Cardiac muscle cell (in vitro differentiated cells and primary cell): ENCODE measurements at regions not wholly inside any gene's neighbourhood (a gene's known extent, or its start where the extent isn't known, plus 50 kb on each side); places are given as distances from the start of the nearest gene placed in this dataset.

ENCODE experiments used
- DNase-seq, 2 donors: peaks; one replicate each; pipeline versions ENCODE4 v3.0.0 to v3.0.0-alpha.2; 2010 to 2017; ENCODE audit warnings: low read depth in 1 of 2, low spot score in 1 of 2
- H3K27ac ChIP-seq: fragments of 200-600 bp; sonication (generic); 2 replicates; pipeline ENCODE4 v1.5.1; 2016
- H3K27me3 ChIP-seq: fragments of 200-600 bp; sonication (generic); 2 replicates; pipeline ENCODE4 v1.6.0; 2016; ENCODE audit warnings: control low read depth
- H3K36me3 ChIP-seq: fragments of 200-600 bp; sonication (generic); 2 replicates; pipeline ENCODE4 v1.5.1; 2016; ENCODE audit warnings: control low read depth
- H3K4me1 ChIP-seq: fragments of 200-600 bp; sonication (generic); 2 replicates; pipeline ENCODE4 v1.8.1; 2017; ENCODE audit warnings: low read depth, mild to moderate bottlenecking, mixed run types
- H3K4me3 ChIP-seq: fragments of 200-600 bp; sonication (generic); 2 replicates; pipeline ENCODE4 v1.5.1; 2016; ENCODE audit warnings: mild to moderate bottlenecking
- H3K9me3 ChIP-seq: fragments of 200-600 bp; sonication (generic); 2 replicates; pipeline ENCODE4 v1.5.1; 2017; ENCODE audit warnings: low read depth, mild to moderate bottlenecking, control low read depth
- TF ChIP-seq, protein P1 (sequence below): IDR thresholded peaks from 2 replicates; pipeline ENCODE4 v1.5.1; 2012; ENCODE audit warnings: low read depth, mild to moderate bottlenecking, low read length

DNA sequence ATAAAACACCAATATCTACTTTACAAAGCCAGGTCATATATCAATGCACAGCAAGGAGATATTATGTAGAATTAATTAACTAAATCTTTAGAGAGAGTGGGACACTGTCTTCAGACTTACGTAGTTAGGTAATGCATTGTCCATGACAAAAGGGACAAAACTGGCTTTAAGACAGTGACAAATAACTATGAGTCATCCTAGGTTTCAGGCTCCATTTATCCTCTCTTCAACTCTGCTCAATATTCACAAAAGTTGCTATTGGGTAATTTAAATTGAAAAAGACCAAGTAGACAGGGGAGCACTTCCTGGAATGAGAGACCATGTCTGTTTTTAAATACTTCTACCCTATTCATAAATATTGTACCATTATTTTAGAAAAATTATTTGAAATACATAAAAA, 464.5 kb downstream of the ARL4A start:
- TF ChIP-seq, protein P1, sequence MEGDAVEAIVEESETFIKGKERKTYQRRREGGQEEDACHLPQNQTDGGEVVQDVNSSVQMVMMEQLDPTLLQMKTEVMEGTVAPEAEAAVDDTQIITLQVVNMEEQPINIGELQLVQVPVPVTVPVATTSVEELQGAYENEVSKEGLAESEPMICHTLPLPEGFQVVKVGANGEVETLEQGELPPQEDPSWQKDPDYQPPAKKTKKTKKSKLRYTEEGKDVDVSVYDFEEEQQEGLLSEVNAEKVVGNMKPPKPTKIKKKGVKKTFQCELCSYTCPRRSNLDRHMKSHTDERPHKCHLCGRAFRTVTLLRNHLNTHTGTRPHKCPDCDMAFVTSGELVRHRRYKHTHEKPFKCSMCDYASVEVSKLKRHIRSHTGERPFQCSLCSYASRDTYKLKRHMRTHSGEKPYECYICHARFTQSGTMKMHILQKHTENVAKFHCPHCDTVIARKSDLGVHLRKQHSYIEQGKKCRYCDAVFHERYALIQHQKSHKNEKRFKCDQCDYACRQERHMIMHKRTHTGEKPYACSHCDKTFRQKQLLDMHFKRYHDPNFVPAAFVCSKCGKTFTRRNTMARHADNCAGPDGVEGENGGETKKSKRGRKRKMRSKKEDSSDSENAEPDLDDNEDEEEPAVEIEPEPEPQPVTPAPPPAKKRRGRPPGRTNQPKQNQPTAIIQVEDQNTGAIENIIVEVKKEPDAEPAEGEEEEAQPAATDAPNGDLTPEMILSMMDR: no peak
- Histone ChIP-seq H3K9me3 (no peaks in the 10 kb centered on the region), H3K4me1 (no peaks in the 10 kb centered on the region), H3K4me3 (no peak overlapping the region), H3K27ac (no peak overlapping the region), H3K36me3 (no peaks in the 10 kb centered on the region), H3K27me3 (no peaks in the 10 kb centered on the region)
- DNase-seq: no peak

DNA sequence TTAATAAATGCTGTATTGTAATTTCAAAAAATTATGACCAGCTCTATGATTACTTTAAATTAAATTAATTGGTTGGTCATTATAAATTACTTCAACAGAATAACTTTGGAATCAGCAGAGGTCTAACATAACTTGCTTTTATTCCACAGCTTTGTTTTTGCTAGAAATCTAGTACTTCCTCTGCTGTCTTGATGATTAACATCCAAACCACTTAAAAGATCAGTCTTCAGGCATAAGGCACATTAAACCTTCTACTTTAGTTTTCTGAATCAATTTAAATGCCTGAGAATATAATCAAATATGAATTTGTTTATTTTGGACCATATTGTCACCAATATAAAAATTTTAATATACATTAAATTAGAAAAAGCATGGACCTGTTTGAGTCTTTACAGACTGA, 465.3 kb downstream of the ARL4A start:
- H3K4me1 ChIP-seq: no peaks in the 10 kb centered on the region
- H3K27ac ChIP-seq: no peak overlapping the region
- no peak for DNase-seq
- TF ChIP-seq, protein P1: no peak
- H3K9me3 ChIP-seq: no peaks in the 10 kb centered on the region
- H3K36me3 ChIP-seq: no peaks in the 10 kb centered on the region
- H3K4me3 ChIP-seq: no peak overlapping the region
- no peaks in the 10 kb centered on the region for H3K27me3 ChIP-seq

DNA sequence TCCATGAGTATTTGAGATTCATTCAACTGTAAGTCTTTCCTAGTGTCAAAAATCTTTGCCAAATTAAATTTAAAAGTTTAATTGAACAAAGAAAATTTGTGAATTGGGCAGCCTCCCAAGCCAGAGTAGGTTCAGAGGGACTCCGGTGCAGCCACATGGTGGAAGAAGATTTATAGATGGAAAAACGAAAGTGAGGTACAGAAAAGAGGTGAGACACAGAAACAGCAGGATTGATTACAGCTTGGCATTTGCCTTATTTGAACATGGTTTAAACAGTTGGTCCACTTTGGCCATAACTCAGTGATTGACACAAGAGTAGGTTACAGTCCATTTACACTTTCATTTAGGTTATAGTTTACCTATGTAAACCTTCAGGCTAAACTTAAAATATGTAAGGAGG, 465.8 kb downstream of the ARL4A start:
- no peaks in the 10 kb centered on the region for H3K4me1 ChIP-seq
- H3K4me3 ChIP-seq: no peak overlapping the region
- no peaks in the 10 kb centered on the region for H3K9me3 ChIP-seq
- no peaks in the 10 kb centered on the region for H3K27me3 ChIP-seq
- no peak overlapping the region for H3K27ac ChIP-seq
- TF ChIP-seq, protein P1: no peak
- no peak for DNase-seq
- no peaks in the 10 kb centered on the region for H3K36me3 ChIP-seq

DNA sequence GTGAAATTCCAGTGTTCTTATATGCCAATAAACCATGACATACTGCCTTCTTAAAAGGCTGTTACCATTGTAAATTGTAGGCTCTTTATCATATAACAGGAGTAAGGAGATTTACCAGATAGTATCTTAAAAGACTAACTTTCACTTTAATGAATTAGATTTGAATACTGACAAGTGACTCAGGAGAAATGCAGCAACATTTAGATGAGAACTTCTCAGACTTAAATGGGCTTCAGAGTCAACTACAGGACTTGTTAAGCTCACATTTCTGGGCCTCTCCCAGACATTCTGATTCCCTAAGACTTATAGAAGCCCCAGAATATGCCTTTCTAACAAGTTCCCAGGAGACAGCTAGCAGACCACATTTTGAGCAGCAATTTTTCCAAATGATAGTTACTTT, 466.3 kb downstream of the ARL4A start:
- Histone ChIP-seq H3K9me3 (no peaks in the 10 kb centered on the region), H3K4me1 (no peaks in the 10 kb centered on the region), H3K27ac (no peak overlapping the region), H3K36me3 (no peaks in the 10 kb centered on the region), H3K27me3 (no peaks in the 10 kb centered on the region), H3K4me3 (no peak overlapping the region)
- TF ChIP-seq, protein P1: no peak
- DNase-seq: no peak

DNA sequence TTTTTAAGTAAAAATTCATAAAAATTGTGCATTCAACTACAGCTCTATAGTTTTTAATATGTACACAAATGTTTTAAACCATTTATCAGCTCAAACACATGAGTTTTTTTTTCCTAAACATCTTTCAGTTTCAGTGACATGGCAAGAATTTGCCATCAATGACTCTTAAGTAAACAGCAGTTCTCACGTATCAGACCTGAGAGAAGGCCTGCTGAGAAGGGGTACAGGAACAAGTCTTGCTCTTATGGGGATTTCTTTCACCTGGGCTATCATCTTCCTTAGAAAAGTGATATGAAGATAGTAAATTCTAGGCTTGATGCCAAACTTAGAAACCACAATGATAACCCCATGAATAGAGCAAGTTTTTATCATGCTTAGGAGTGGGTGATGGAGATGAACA, 467.8 kb downstream of the ARL4A start:
- Histone ChIP-seq H3K4me1 (no peaks in the 10 kb centered on the region), H3K9me3 (no peaks in the 10 kb centered on the region), H3K27ac (no peak overlapping the region), H3K27me3 (no peaks in the 10 kb centered on the region), H3K36me3 (no peaks in the 10 kb centered on the region), H3K4me3 (no peak overlapping the region)
- TF ChIP-seq, protein P1: no peak
- no peak for DNase-seq

DNA sequence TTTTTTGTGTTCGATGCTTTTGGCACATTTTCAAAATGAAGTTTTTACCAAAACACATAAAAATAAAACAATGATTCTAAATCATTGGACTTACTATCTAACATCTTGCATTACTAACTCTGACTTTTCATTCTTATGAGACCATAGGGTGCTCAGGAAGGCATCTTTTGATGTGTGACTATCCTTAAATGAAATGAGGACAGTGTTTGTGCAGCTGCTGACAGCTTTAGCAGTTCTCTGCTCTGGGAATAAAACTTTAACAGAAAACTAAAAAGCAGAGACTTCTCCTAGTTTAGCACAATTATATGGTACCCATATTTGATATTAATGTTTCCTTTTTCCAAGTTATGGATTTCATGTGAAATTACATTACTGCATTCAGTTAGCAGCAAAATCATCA, 471.6 kb downstream of the ARL4A start:
- no peaks in the 10 kb centered on the region for H3K9me3 ChIP-seq
- H3K4me3 ChIP-seq: no peak overlapping the region
- DNase-seq: no peak
- no peaks in the 10 kb centered on the region for H3K4me1 ChIP-seq
- TF ChIP-seq, protein P1: no peak
- H3K36me3 ChIP-seq: no peaks in the 10 kb centered on the region
- no peak overlapping the region for H3K27ac ChIP-seq
- H3K27me3 ChIP-seq: no peaks in the 10 kb centered on the region
